ENCODE measurements at regions not wholly inside any gene's neighbourhood (a gene's known extent, or its start where the extent isn't known, plus 50 kb on each side); places are given as distances from the start of the nearest gene placed in this dataset.

GRCh38 chr1:114328361-114328904 is 174.8 kb upstream of the SYT6 start:
- BruUV-seq (replicated peaks): no TSS peak
- intact Hi-C loops (cut with micrococcal nuclease; ENCODE audit: unreplicated experiment): no loop called here
- Mint-ChIP-seq H3K36me3 (ENCODE audit: insufficient read depth, unreplicated experiment) (no peaks in the 10 kb centered on the region), H3K4me1 (ENCODE audit: low read depth, unreplicated experiment) (no peaks in the 10 kb centered on the region), H3K9me3 (ENCODE audit: low read depth, unreplicated experiment) (no peaks in the 10 kb centered on the region), H3K27ac (ENCODE audit: unreplicated experiment) (no peak overlapping the region), H3K4me3 (ENCODE audit: low read depth, unreplicated experiment) (no peak overlapping the region), H3K27me3 (ENCODE audit: unreplicated experiment) (peaks cover 65% of the 10 kb centered on the region)
- TF ChIP-seq, protein P1, sequence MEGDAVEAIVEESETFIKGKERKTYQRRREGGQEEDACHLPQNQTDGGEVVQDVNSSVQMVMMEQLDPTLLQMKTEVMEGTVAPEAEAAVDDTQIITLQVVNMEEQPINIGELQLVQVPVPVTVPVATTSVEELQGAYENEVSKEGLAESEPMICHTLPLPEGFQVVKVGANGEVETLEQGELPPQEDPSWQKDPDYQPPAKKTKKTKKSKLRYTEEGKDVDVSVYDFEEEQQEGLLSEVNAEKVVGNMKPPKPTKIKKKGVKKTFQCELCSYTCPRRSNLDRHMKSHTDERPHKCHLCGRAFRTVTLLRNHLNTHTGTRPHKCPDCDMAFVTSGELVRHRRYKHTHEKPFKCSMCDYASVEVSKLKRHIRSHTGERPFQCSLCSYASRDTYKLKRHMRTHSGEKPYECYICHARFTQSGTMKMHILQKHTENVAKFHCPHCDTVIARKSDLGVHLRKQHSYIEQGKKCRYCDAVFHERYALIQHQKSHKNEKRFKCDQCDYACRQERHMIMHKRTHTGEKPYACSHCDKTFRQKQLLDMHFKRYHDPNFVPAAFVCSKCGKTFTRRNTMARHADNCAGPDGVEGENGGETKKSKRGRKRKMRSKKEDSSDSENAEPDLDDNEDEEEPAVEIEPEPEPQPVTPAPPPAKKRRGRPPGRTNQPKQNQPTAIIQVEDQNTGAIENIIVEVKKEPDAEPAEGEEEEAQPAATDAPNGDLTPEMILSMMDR (IDR thresholded peaks at IDR 0.05; ENCODE audit: unreplicated experiment): no peak
- DNase-seq: no peak
- CTCF ChIA-PET: no interaction called here

- TF ChIP-seq, protein P1 (IDR thresholded peaks at IDR 0.05; ENCODE audit: unreplicated experiment): no peak
- DNase-seq: no peak
- peaks cover 40% of the 10 kb centered on the region for H3K27me3 Mint-ChIP-seq (ENCODE audit: unreplicated experiment)
- no TSS peak for BruUV-seq (replicated peaks)
- no peak overlapping the region for H3K4me3 Mint-ChIP-seq (ENCODE audit: low read depth, unreplicated experiment)
- intact Hi-C loops (cut with micrococcal nuclease; ENCODE audit: unreplicated experiment): no loop called here
- CTCF ChIA-PET: no interaction called here
- no peak overlapping the region for H3K27ac Mint-ChIP-seq (ENCODE audit: unreplicated experiment)
- H3K4me1 Mint-ChIP-seq (ENCODE audit: low read depth, unreplicated experiment): no peaks in the 10 kb centered on the region
- H3K9me3 Mint-ChIP-seq (ENCODE audit: low read depth, unreplicated experiment): no peaks in the 10 kb centered on the region
- no peaks in the 10 kb centered on the region for H3K36me3 Mint-ChIP-seq (ENCODE audit: insufficient read depth, unreplicated experiment)
Measured at GRCh38 chr1:114324662-114324965, 170.9 kb upstream of the SYT6 start.

- Mint-ChIP-seq H3K4me3 (ENCODE audit: low read depth, unreplicated experiment) (no peak overlapping the region), H3K27ac (ENCODE audit: unreplicated experiment) (no peak overlapping the region), H3K9me3 (ENCODE audit: low read depth, unreplicated experiment) (no peaks in the 10 kb centered on the region), H3K36me3 (ENCODE audit: insufficient read depth, unreplicated experiment) (no peaks in the 10 kb centered on the region), H3K4me1 (ENCODE audit: low read depth, unreplicated experiment) (no peaks in the 10 kb centered on the region), H3K27me3 (ENCODE audit: unreplicated experiment) (peaks cover 35% of the 10 kb centered on the region)
- BruUV-seq (replicated peaks): no TSS peak
- TF ChIP-seq, protein P1 (IDR thresholded peaks at IDR 0.05; ENCODE audit: unreplicated experiment): no peak
- intact Hi-C loops (cut with micrococcal nuclease; ENCODE audit: unreplicated experiment): no loop called here
- DNase-seq: no peak
- CTCF ChIA-PET: no interaction called here
Measured at GRCh38 chr1:114323959-114324661, 170.4 kb upstream of the SYT6 start.

DNA sequence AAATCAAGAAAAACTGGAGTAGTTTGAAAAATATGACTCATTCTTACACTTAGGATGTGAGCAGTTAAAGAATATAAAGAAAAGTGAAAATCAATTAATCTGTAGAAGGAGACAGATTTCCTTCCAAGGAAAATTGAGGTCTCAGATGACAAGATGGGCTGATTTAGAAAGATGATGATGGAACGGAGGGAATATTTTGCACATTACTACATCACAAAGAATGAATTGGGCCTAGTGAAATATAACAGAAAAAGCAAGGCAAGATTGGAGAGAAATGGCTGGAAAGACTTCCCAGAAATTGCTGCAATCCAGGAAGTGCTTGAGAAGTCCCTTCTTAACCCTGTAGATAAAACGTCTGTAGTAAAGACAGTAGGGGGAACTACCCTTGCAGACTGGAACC is 169.1 kb upstream of the SYT6 start:
- TF ChIP-seq, protein P1 (IDR thresholded peaks at IDR 0.05; ENCODE audit: unreplicated experiment): no peak
- no peak for DNase-seq
- intact Hi-C loops (cut with micrococcal nuclease; ENCODE audit: unreplicated experiment): no loop called here
- CTCF ChIA-PET: no interaction called here
- no peaks in the 10 kb centered on the region for H3K9me3 Mint-ChIP-seq (ENCODE audit: low read depth, unreplicated experiment)
- peaks cover 26% of the 10 kb centered on the region for H3K27me3 Mint-ChIP-seq (ENCODE audit: unreplicated experiment)
- no TSS peak for BruUV-seq (replicated peaks)
- H3K4me3 Mint-ChIP-seq (ENCODE audit: low read depth, unreplicated experiment): no peak overlapping the region
- no peak overlapping the region for H3K27ac Mint-ChIP-seq (ENCODE audit: unreplicated experiment)
- H3K36me3 Mint-ChIP-seq (ENCODE audit: insufficient read depth, unreplicated experiment): no peaks in the 10 kb centered on the region
- no peaks in the 10 kb centered on the region for H3K4me1 Mint-ChIP-seq (ENCODE audit: low read depth, unreplicated experiment)
